ENCODE measurements at regions not wholly inside any gene's neighbourhood (a gene's known extent, or its start where the extent isn't known, plus 50 kb on each side); places are given as distances from the start of the nearest gene placed in this dataset.
A peak's percentile ranks its signal among the peaks of the same experiment; 100 is the strongest.

- TF ChIP-seq CTBP1 (IDR thresholded peaks at IDR 0.05; ENCODE audit: borderline replicate concordance): no peak
- TF ChIP-seq, protein P1, sequence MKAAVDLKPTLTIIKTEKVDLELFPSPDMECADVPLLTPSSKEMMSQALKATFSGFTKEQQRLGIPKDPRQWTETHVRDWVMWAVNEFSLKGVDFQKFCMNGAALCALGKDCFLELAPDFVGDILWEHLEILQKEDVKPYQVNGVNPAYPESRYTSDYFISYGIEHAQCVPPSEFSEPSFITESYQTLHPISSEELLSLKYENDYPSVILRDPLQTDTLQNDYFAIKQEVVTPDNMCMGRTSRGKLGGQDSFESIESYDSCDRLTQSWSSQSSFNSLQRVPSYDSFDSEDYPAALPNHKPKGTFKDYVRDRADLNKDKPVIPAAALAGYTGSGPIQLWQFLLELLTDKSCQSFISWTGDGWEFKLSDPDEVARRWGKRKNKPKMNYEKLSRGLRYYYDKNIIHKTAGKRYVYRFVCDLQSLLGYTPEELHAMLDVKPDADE (conservative IDR thresholded peaks at IDR 0.05; ENCODE audit: control insufficient read depth, low read depth, low read length): no peak
- peak; percentile 36 for TF ChIP-seq MAFG (tag; conservative IDR thresholded peaks at IDR 0.05)
- no peak for TF ChIP-seq ZNF764 (CRISPR knock-in tag; IDR thresholded peaks at IDR 0.05; ENCODE audit: low read depth)
- no peak for TF ChIP-seq ZNF398 (CRISPR knock-in tag; IDR thresholded peaks at IDR 0.05)
- TF ChIP-seq SRSF1 (IDR thresholded peaks at IDR 0.05; ENCODE audit: low read depth, low read length): no peak
- no peak for TF ChIP-seq RFX5 (IDR thresholded peaks at IDR 0.05; ENCODE audit: low read depth, low read length)
- TF ChIP-seq MECOM (CRISPR knock-in tag; IDR thresholded peaks at IDR 0.05): no peak
- no peak for TF ChIP-seq RNF2 (IDR thresholded peaks at IDR 0.05)
- no peak for TF ChIP-seq STAT5B (CRISPR knock-in tag; IDR thresholded peaks at IDR 0.05)
- TF ChIP-seq TCF3 (CRISPR knock-in tag; IDR thresholded peaks at IDR 0.05): no peak
- no peak for TF ChIP-seq HLTF (IDR thresholded peaks at IDR 0.05)
- TF ChIP-seq C11orf30 (IDR thresholded peaks at IDR 0.05; ENCODE audit: low read depth): peak; percentile 70
- TF ChIP-seq PRMT5 (CRISPR knock-in tag; IDR thresholded peaks at IDR 0.05): no peak
- TF ChIP-seq, protein P2, sequence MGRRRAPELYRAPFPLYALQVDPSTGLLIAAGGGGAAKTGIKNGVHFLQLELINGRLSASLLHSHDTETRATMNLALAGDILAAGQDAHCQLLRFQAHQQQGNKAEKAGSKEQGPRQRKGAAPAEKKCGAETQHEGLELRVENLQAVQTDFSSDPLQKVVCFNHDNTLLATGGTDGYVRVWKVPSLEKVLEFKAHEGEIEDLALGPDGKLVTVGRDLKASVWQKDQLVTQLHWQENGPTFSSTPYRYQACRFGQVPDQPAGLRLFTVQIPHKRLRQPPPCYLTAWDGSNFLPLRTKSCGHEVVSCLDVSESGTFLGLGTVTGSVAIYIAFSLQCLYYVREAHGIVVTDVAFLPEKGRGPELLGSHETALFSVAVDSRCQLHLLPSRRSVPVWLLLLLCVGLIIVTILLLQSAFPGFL (CRISPR knock-in tag; IDR thresholded peaks at IDR 0.05): no peak
Observed at GRCh38 chr5:68404246-68404645, 188.7 kb downstream of the PIK3R1 start (continued).

Data from K562 (cell line).